ENCODE measurements at regions not wholly inside any gene's neighbourhood (a gene's known extent, or its start where the extent isn't known, plus 50 kb on each side); places are given as distances from the start of the nearest gene placed in this dataset.
A peak's percentile ranks its signal among the peaks of the same experiment; 100 is the strongest.

GRCh38 chr1:234899041-234899729, 229.5 kb downstream of the TOMM20 start:
- Mint-ChIP-seq H3K9me3 (no peaks in the 10 kb centered on the region), H3K4me3 (no peak overlapping the region), H3K36me3 (ENCODE audit: low read depth) (no peaks in the 10 kb centered on the region), H3K27me3 (ENCODE audit: low read depth) (no peaks in the 10 kb centered on the region), H3K27ac (ENCODE audit: unreplicated experiment) (peak overlapping the region; percentile 35), H3K4me1 (peaks cover 4% of the 10 kb centered on the region)
- no peak for TF ChIP-seq CTCF (conservative IDR thresholded peaks at IDR 0.05)
- no peak for DNase-seq (ENCODE audit: low read depth, low spot score)

- H3K4me3 Mint-ChIP-seq, result no peak overlapping the region
- H3K9me3 Mint-ChIP-seq, result no peaks in the 10 kb centered on the region
- no peak for TF ChIP-seq CTCF (conservative IDR thresholded peaks at IDR 0.05)
- no peaks in the 10 kb centered on the region for H3K27me3 Mint-ChIP-seq (ENCODE audit: low read depth)
- no peaks in the 10 kb centered on the region for H3K36me3 Mint-ChIP-seq (ENCODE audit: low read depth)
- DNase-seq (ENCODE audit: low read depth, low spot score), result no peak
- H3K27ac Mint-ChIP-seq (ENCODE audit: unreplicated experiment), result peak overlapping the region; percentile 35
- H3K4me1 Mint-ChIP-seq, result peaks cover 4% of the 10 kb centered on the region
These were observed 230.1 kb downstream of the TOMM20 start for GRCh38 chr1:234898455-234899033.

- Mint-ChIP-seq H3K27ac (ENCODE audit: unreplicated experiment) (peak overlapping the region; percentile 27), H3K4me3 (no peak overlapping the region), H3K36me3 (ENCODE audit: low read depth) (no peaks in the 10 kb centered on the region)
These were observed 230.7 kb downstream of the TOMM20 start for GRCh38 chr1:234897754-234898454.

GRCh38 chr1:234897390-234897749, 231.3 kb downstream of the TOMM20 start:
- TF ChIP-seq CTCF (conservative IDR thresholded peaks at IDR 0.05), result no peak
- no peak for DNase-seq (ENCODE audit: low read depth, low spot score)
- Mint-ChIP-seq H3K9me3 (no peaks in the 10 kb centered on the region), H3K4me1 (peaks cover 4% of the 10 kb centered on the region), H3K27me3 (ENCODE audit: low read depth) (no peaks in the 10 kb centered on the region), H3K36me3 (ENCODE audit: low read depth) (no peaks in the 10 kb centered on the region), H3K27ac (ENCODE audit: unreplicated experiment) (no peak overlapping the region), H3K4me3 (no peak overlapping the region)

More at GRCh38 chr1:234897754-234898454, 230.7 kb downstream of the TOMM20 start:
- H3K27me3 Mint-ChIP-seq (ENCODE audit: low read depth), result no peaks in the 10 kb centered on the region
- H3K4me1 Mint-ChIP-seq, result peaks cover 4% of the 10 kb centered on the region
- no peak for TF ChIP-seq CTCF (conservative IDR thresholded peaks at IDR 0.05)
- no peak for DNase-seq (ENCODE audit: low read depth, low spot score)
- H3K9me3 Mint-ChIP-seq, result no peaks in the 10 kb centered on the region

GRCh38 chr1:234896477-234897389, 231.9 kb downstream of the TOMM20 start:
- Mint-ChIP-seq H3K36me3 (ENCODE audit: low read depth) (no peaks in the 10 kb centered on the region), H3K4me1 (peaks cover 4% of the 10 kb centered on the region), H3K27ac (ENCODE audit: unreplicated experiment) (no peak overlapping the region), H3K27me3 (ENCODE audit: low read depth) (no peaks in the 10 kb centered on the region), H3K4me3 (no peak overlapping the region), H3K9me3 (no peaks in the 10 kb centered on the region)
- no peak for DNase-seq (ENCODE audit: low read depth, low spot score)
- TF ChIP-seq CTCF (conservative IDR thresholded peaks at IDR 0.05), result no peak

All from neural crest cell (in vitro differentiated cells).